Stomach (tissue), 8 donors: ENCODE measurements at regions not wholly inside any gene's neighbourhood (a gene's known extent, or its start where the extent isn't known, plus 50 kb on each side); places are given as distances from the start of the nearest gene placed in this dataset.

ENCODE experiments used
- DNase-seq, 2 donors: peaks; one replicate each; pipeline versions ENCODE4 v3.0.0 to v3.0.0-alpha.2; 2013 to 2019
- H3K27ac ChIP-seq, 5 donors: fragments of 200-600 bp in 4 of 5; sonication (generic) in 4 of 5; one replicate each; pipeline ENCODE4 v1.5.1; 2013 to 2019; ENCODE audit warnings: mild to moderate bottlenecking in 1 of 5, moderate library complexity in 1 of 5
- H3K27me3 ChIP-seq, 3 donors: fragments of 200-600 bp; sonication (generic); one replicate each; pipeline ENCODE4 v1.5.1; 2017 to 2019; ENCODE audit warnings: mixed run types in 1 of 3
- H3K36me3 ChIP-seq, 4 donors: fragments of 200-600 bp; sonication (generic); 1 replicate in 3 of 4; 2 replicates in 1 of 4; pipeline ENCODE4 v1.5.1; 2016 to 2019
- H3K4me1 ChIP-seq, 4 donors: fragments of 200-600 bp; sonication (generic); one replicate each; pipeline ENCODE4 v1.5.1; 2016 to 2019
- H3K4me3 ChIP-seq, 4 donors: fragments of 200-600 bp; sonication (generic) in 3 of 4; one replicate each; pipeline ENCODE4 v1.5.1; 2016 to 2019; ENCODE audit warnings: mild to moderate bottlenecking in 1 of 4
- H3K9me3 ChIP-seq, 4 donors: fragments of 200-600 bp; sonication (generic); one replicate each; pipeline ENCODE4 v1.5.1; 2016 to 2019
- CTCF ChIP-seq, 7 experiments: fragments of 450-650 bp in 4 of 7; fragments of 200-600 bp in 3 of 7; sonication (generic) in 3 of 7; IDR thresholded peaks; one replicate each; pipeline ENCODE4 v1.5.1; 2016 to 2019; ENCODE audit warnings: antibody characterized with exemption in 7 of 7, control low read depth in 2 of 7, mild to moderate bottlenecking in 1 of 7
- EP300 ChIP-seq: sonication (generic); formaldehyde crosslinking; IDR thresholded peaks from one replicate; pipeline ENCODE4 v1.6.1; 2017; ENCODE audit warnings: antibody characterized with exemption
- POLR2A ChIP-seq, 4 donors: fragments of 450-650 bp; IDR thresholded peaks; one replicate each; pipeline ENCODE4 v1.6.1; 2016; ENCODE audit warnings: antibody characterized with exemption in 4 of 4, control low read depth in 2 of 4, mild to moderate bottlenecking in 1 of 4, moderate library complexity in 1 of 4
- POLR2AphosphoS5 ChIP-seq, 3 donors: sonication (generic); formaldehyde crosslinking; IDR thresholded peaks; one replicate each; pipeline ENCODE4 v1.6.1; 2016; ENCODE audit warnings: antibody characterized with exemption in 3 of 3
- WGBS, 5 donors: extraction: QIAGEN DNeasy Blood & Tissue Kit in 3 of 5; methylation state at CpG; one replicate each; pipeline versions ENCODE4 v1.1.5 to v1.1.7; 2013 to 2018; 5-methylcytosine and 5-hydroxymethylcytosine counted together
- intact Hi-C: fragments of 100-400 bp; cut with DNase I; formaldehyde crosslinking; loops from one replicate; pipeline ENCODE4 v1.15.1; 2023; ENCODE audit warnings: low total_unique reads
- donor health status: healthy with polysubstance abuse.
- donor health status: Bipolar disorder and iron deficiency.
- donor health status: healthy.

- Histone ChIP-seq H3K9me3 (peaks cover 0 to 8% (median 7%) of the 10 kb centered on the region in 4 donors), H3K27me3 (peaks cover 0 to 27% (median 0%) of the 10 kb centered on the region in 3 donors), H3K27ac (no peak overlapping the region), H3K4me1 (no peaks in the 10 kb centered on the region), H3K4me3 (no peak overlapping the region), H3K36me3 (no peaks in the 10 kb centered on the region)
- WGBS, 5 donors, result 61 to 78% (median 70%) methylated on average over 12 to 15 of the region's 15 CpGs
- TF ChIP-seq POLR2A (IDR thresholded peaks at IDR 0.05) (no peak), EP300 (no peak), CTCF (IDR thresholded peaks at IDR 0.05) (no peak), POLR2AphosphoS5 (IDR thresholded peaks at IDR 0.05) (no peak)
- intact Hi-C loops, result no loop called here
- DNase-seq, result no peak
Measured at GRCh38 chr16:87235810-87236515, 81.2 kb downstream of the C16orf95 start.

GRCh38 chr16:87236516-87237115 lies 80.6 kb downstream of the C16orf95 start:
- intact Hi-C loops, result no loop called here
- H3K27me3 ChIP-seq, result peaks cover 0 to 27% (median 0%) of the 10 kb centered on the region in 3 donors
- no peak for DNase-seq
- no peak overlapping the region for H3K4me3 ChIP-seq
- no peak overlapping the region for H3K27ac ChIP-seq
- peaks cover 0 to 8% (median 7%) of the 10 kb centered on the region in 4 donors for H3K9me3 ChIP-seq
- no peaks in the 10 kb centered on the region for H3K36me3 ChIP-seq
- H3K4me1 ChIP-seq, result no peaks in the 10 kb centered on the region
- 67 to 83% (median 82%) methylated on average over 4 to 13 of the region's 13 CpGs for WGBS, 5 donors
- TF ChIP-seq POLR2A (IDR thresholded peaks at IDR 0.05), result no peak
- TF ChIP-seq POLR2AphosphoS5 (IDR thresholded peaks at IDR 0.05), result no peak
- TF ChIP-seq CTCF (IDR thresholded peaks at IDR 0.05), result no peak

- intact Hi-C loops, result no loop called here
- H3K36me3 ChIP-seq, result no peaks in the 10 kb centered on the region
- 84 to 92% (median 88%) methylated on average over 6 of the region's 6 CpGs for WGBS, 5 donors
Measured at GRCh38 chr16:87238361-87238715, 78.9 kb downstream of the C16orf95 start.

GRCh38 chr16:87239545-87239944 lies 77.6 kb downstream of the C16orf95 start:
- H3K4me1 ChIP-seq, result no peaks in the 10 kb centered on the region
- TF ChIP-seq EP300 (no peak), POLR2A (IDR thresholded peaks at IDR 0.05) (no peak), POLR2AphosphoS5 (IDR thresholded peaks at IDR 0.05) (no peak), CTCF (IDR thresholded peaks at IDR 0.05) (no peak)
- H3K27me3 ChIP-seq, result peaks cover 0 to 23% (median 0%) of the 10 kb centered on the region in 3 donors
- intact Hi-C loops, result no loop called here
- WGBS, 5 donors, result 67 to 84% (median 70%) methylated on average over 4 of the region's 4 CpGs
- no peaks in the 10 kb centered on the region for H3K36me3 ChIP-seq
- no peaks in the 10 kb centered on the region for H3K9me3 ChIP-seq
- H3K27ac ChIP-seq, result no peak overlapping the region
- DNase-seq, result no peak
- no peak overlapping the region for H3K4me3 ChIP-seq

More at GRCh38 chr16:87238361-87238715, 78.9 kb downstream of the C16orf95 start:
- Histone ChIP-seq H3K27me3 (peaks cover 0 to 27% (median 0%) of the 10 kb centered on the region in 3 donors), H3K4me1 (no peaks in the 10 kb centered on the region), H3K4me3 (no peak overlapping the region), H3K27ac (no peak overlapping the region), H3K9me3 (no peaks in the 10 kb centered on the region)
- no peak for DNase-seq
- no peak for TF ChIP-seq POLR2A (IDR thresholded peaks at IDR 0.05)
- TF ChIP-seq CTCF (IDR thresholded peaks at IDR 0.05), result no peak
- no peak for TF ChIP-seq EP300
- TF ChIP-seq POLR2AphosphoS5 (IDR thresholded peaks at IDR 0.05), result no peak
